ENCODE measurements at regions not wholly inside any gene's neighbourhood (a gene's known extent, or its start where the extent isn't known, plus 50 kb on each side); places are given as distances from the start of the nearest gene placed in this dataset.

DNA sequence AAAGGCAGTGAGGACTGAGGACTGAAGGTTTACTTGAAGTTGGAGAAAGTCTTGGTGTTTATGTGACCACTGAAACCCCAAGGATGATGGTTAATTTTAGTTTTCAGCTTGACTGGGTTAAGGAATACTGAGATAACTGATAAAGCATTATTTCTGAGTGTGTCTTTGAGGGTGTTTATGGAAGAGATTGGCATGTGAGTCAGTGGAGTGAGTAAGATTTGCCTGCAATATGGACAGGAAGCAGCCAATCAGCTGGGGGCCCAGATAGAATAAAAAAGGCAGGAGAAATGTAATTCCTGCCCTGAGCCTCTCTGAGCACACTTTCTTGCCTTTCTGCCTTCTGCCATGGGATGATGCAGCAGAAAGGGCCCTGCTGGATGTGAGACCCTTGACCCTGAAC, 92.4 kb downstream of the KBTBD8 start:
- no peaks in the 10 kb centered on the region for H3K36me3 ChIP-seq (ENCODE audit: control insufficient read depth in 4 of 4, insufficient read depth in 3 of 4, low read depth in 1 of 4, low read length in 3 of 4)
- H3K9ac ChIP-seq (ENCODE audit: low read depth in 1 of 2, low read length in 2 of 2) = no peak overlapping the region
- TF ChIP-seq, protein P1, sequence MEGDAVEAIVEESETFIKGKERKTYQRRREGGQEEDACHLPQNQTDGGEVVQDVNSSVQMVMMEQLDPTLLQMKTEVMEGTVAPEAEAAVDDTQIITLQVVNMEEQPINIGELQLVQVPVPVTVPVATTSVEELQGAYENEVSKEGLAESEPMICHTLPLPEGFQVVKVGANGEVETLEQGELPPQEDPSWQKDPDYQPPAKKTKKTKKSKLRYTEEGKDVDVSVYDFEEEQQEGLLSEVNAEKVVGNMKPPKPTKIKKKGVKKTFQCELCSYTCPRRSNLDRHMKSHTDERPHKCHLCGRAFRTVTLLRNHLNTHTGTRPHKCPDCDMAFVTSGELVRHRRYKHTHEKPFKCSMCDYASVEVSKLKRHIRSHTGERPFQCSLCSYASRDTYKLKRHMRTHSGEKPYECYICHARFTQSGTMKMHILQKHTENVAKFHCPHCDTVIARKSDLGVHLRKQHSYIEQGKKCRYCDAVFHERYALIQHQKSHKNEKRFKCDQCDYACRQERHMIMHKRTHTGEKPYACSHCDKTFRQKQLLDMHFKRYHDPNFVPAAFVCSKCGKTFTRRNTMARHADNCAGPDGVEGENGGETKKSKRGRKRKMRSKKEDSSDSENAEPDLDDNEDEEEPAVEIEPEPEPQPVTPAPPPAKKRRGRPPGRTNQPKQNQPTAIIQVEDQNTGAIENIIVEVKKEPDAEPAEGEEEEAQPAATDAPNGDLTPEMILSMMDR (IDR thresholded peaks at IDR 0.05; ENCODE audit: low read depth, low read length, missing input control) = no peak
- TF ChIP-seq TAF1 (conservative IDR thresholded peaks at IDR 0.05) (no peak), HNF4G (IDR thresholded peaks at IDR 0.05) (no peak), RXRA (IDR thresholded peaks at IDR 0.05) (no peak), RAD21 (IDR thresholded peaks at IDR 0.05) (no peak), FOXA1 (IDR thresholded peaks at IDR 0.05) (no peak), FOXA2 (IDR thresholded peaks at IDR 0.05) (no peak), YY1 (IDR thresholded peaks at IDR 0.05) (no peak)
- TF ChIP-seq, protein P2, sequence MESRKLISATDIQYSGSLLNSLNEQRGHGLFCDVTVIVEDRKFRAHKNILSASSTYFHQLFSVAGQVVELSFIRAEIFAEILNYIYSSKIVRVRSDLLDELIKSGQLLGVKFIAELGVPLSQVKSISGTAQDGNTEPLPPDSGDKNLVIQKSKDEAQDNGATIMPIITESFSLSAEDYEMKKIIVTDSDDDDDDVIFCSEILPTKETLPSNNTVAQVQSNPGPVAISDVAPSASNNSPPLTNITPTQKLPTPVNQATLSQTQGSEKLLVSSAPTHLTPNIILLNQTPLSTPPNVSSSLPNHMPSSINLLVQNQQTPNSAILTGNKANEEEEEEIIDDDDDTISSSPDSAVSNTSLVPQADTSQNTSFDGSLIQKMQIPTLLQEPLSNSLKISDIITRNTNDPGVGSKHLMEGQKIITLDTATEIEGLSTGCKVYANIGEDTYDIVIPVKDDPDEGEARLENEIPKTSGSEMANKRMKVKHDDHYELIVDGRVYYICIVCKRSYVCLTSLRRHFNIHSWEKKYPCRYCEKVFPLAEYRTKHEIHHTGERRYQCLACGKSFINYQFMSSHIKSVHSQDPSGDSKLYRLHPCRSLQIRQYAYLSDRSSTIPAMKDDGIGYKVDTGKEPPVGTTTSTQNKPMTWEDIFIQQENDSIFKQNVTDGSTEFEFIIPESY (IDR thresholded peaks at IDR 0.05) = no peak
- H3K27ac ChIP-seq (ENCODE audit: low read depth in 1 of 2, low read length in 2 of 2) = no peak overlapping the region
- no peak overlapping the region for H3K4me3 ChIP-seq (ENCODE audit: low read depth in 1 of 3, low read length in 3 of 3)
- H3K9me3 ChIP-seq (ENCODE audit: control insufficient read depth in 4 of 4, low read length in 3 of 4) = no peaks in the 10 kb centered on the region
- H3K4me1 ChIP-seq (ENCODE audit: control insufficient read depth in 4 of 4, insufficient read depth in 4 of 4, low read length in 3 of 4) = no peaks in the 10 kb centered on the region
- DNase-seq (ENCODE audit: low spot score) = no peak
- no peaks in the 10 kb centered on the region for H3K27me3 ChIP-seq (ENCODE audit: control insufficient read depth in 4 of 4, insufficient read depth in 4 of 4, low read length in 3 of 4)

DNA sequence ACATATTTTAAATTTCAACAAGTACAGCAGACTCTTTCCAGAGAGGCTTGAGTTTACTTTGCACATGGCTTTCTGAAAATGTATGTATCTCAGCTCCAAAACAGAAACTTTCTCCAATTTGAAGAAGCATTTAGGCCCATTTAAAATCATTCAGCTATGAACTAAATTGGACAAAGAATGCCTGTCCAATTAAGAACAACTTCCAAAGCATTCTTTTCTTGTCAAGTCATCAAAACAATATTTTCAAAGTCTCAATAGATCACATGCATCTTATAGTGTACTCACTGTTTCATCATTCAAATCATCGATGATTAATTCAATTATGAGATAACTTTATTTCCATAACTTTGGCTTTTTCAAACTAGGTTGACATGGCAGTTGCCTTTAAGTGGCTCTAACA, 95.2 kb downstream of the KBTBD8 start:
- no peaks in the 10 kb centered on the region for H3K9me3 ChIP-seq (ENCODE audit: control insufficient read depth in 4 of 4, low read length in 3 of 4)
- no peak overlapping the region for H3K9ac ChIP-seq (ENCODE audit: low read depth in 1 of 2, low read length in 2 of 2)
- no peaks in the 10 kb centered on the region for H3K4me1 ChIP-seq (ENCODE audit: control insufficient read depth in 4 of 4, insufficient read depth in 4 of 4, low read length in 3 of 4)
- H3K4me3 ChIP-seq (ENCODE audit: low read depth in 1 of 3, low read length in 3 of 3) = no peak overlapping the region
- no peaks in the 10 kb centered on the region for H3K36me3 ChIP-seq (ENCODE audit: control insufficient read depth in 4 of 4, insufficient read depth in 3 of 4, low read depth in 1 of 4, low read length in 3 of 4)
- no peak overlapping the region for H3K27ac ChIP-seq (ENCODE audit: low read depth in 1 of 2, low read length in 2 of 2)
- H3K27me3 ChIP-seq (ENCODE audit: control insufficient read depth in 4 of 4, insufficient read depth in 4 of 4, low read length in 3 of 4) = no peaks in the 10 kb centered on the region
- WGBS = 86% methylated on average over 1 of the region's 1 CpG
- TF ChIP-seq YY1 (IDR thresholded peaks at IDR 0.05) (no peak), FOXA2 (IDR thresholded peaks at IDR 0.05) (no peak), SP1 (IDR thresholded peaks at IDR 0.05) (no peak), HNF4G (IDR thresholded peaks at IDR 0.05) (no peak)
- TF ChIP-seq, protein P2 (IDR thresholded peaks at IDR 0.05) = no peak
- TF ChIP-seq, protein P3, sequence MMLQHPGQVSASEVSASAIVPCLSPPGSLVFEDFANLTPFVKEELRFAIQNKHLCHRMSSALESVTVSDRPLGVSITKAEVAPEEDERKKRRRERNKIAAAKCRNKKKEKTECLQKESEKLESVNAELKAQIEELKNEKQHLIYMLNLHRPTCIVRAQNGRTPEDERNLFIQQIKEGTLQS (IDR thresholded peaks at IDR 0.05) = no peak
- no peak for DNase-seq (ENCODE audit: low spot score)

DNA sequence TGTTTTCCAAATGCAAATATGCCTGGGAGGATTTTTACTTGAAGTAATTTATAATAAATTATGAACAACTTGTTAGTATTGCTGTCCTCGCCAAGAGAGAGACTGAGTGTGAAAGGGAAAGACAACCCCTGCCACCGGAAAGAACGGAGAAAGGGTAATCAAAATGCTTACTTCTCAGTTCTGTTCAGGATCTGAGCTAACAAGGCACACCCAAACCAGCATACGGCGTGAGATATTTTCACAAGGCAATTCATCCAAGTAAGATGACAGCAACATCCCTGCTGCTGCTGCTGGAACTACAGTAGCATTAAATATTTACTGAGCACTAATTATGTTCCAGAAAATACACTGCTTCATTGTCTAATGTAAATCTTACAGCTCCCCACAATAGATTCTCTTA, 96.1 kb downstream of the KBTBD8 start:
- no peaks in the 10 kb centered on the region for H3K36me3 ChIP-seq (ENCODE audit: control insufficient read depth in 4 of 4, insufficient read depth in 3 of 4, low read depth in 1 of 4, low read length in 3 of 4)
- H3K9me3 ChIP-seq (ENCODE audit: control insufficient read depth in 4 of 4, low read length in 3 of 4) = no peaks in the 10 kb centered on the region
- no peak overlapping the region for H3K27ac ChIP-seq (ENCODE audit: low read depth in 1 of 2, low read length in 2 of 2)
- DNase-seq (ENCODE audit: low spot score) = no peak
- H3K4me3 ChIP-seq (ENCODE audit: low read depth in 1 of 3, low read length in 3 of 3) = no peak overlapping the region
- WGBS = 70% methylated on average over 5 of the region's 5 CpGs
- no peaks in the 10 kb centered on the region for H3K27me3 ChIP-seq (ENCODE audit: control insufficient read depth in 4 of 4, insufficient read depth in 4 of 4, low read length in 3 of 4)
- H3K4me1 ChIP-seq (ENCODE audit: control insufficient read depth in 4 of 4, insufficient read depth in 4 of 4, low read length in 3 of 4) = no peaks in the 10 kb centered on the region
- no peak overlapping the region for H3K9ac ChIP-seq (ENCODE audit: low read depth in 1 of 2, low read length in 2 of 2)
- TF ChIP-seq, protein P1 (IDR thresholded peaks at IDR 0.05; ENCODE audit: low read depth, low read length, missing input control) = no peak
- TF ChIP-seq, protein P3 (IDR thresholded peaks at IDR 0.05) = no peak
- TF ChIP-seq, protein P4, sequence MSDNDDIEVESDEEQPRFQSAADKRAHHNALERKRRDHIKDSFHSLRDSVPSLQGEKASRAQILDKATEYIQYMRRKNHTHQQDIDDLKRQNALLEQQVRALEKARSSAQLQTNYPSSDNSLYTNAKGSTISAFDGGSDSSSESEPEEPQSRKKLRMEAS (IDR thresholded peaks at IDR 0.05) = no peak
- TF ChIP-seq HNF4A (conservative IDR thresholded peaks at IDR 0.05) (no peak), TAF1 (conservative IDR thresholded peaks at IDR 0.05) (no peak), NR2F2 (IDR thresholded peaks at IDR 0.05) (no peak), FOXA1 (IDR thresholded peaks at IDR 0.05) (no peak), HNF4G (IDR thresholded peaks at IDR 0.05) (no peak), YY1 (IDR thresholded peaks at IDR 0.05) (no peak), JUND (IDR thresholded peaks at IDR 0.05) (no peak), RXRA (IDR thresholded peaks at IDR 0.05) (no peak), SP1 (IDR thresholded peaks at IDR 0.05) (no peak), EGR1 (IDR thresholded peaks at IDR 0.05; ENCODE audit: low read depth in 2 of 2) (no peak)
- TF ChIP-seq, protein P2 (IDR thresholded peaks at IDR 0.05) = no peak
